ENCODE measurements at regions not wholly inside any gene's neighbourhood (a gene's known extent, or its start where the extent isn't known, plus 50 kb on each side); places are given as distances from the start of the nearest gene placed in this dataset.

DNA sequence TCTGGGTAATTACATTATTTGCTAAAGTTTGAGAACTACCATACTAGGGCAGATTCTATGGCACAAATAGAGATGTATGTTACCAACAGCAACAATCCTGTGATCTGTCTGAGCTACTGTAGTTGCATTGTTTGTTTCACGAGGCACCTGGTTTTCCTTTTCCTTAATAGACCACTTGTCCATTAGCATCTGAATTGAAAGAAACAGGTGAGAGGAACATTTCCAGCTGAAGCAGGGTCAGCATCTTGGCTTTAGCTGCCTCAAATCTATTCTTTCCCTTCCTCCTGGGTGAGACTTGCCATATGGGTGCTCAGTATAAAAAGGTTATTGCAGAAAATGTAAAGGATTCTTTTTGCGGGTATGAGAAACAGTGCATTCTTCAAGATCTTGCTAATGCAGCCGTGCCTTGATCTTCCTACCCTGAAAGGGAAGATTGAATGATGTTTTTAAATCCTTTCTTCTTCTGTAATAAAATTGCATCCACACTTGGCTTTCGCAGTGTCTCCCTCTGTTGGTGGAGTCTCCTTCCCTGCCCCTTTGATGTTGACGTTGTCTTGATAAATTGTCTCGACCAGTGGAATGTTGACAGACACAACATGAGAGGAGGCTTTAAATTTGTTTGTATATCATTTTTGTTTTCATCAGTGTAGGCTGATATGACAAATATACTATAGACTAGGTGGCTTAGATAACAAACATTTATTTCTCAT lies 118.0 kb upstream of the BRINP1 start:
- H3K9me3 Mint-ChIP-seq: no peaks in the 10 kb centered on the region
- no peak overlapping the region for H3K27ac ChIP-seq (ENCODE audit: insufficient read length, low read depth, low read length)

More for the DNA sequence above, 118.0 kb upstream of the BRINP1 start:
- Mint-ChIP-seq H3K27ac (peak overlapping the region in 1 of 3 experiments; percentile 68; a peak in 2 of 7 replicates), H3K4me3 (no peak overlapping the region), H3K4me1 (peaks cover 14 to 17% of the 10 kb centered on the region in 2 experiments), H3K36me3 (ENCODE audit: insufficient read depth in 1 of 3, low read depth in 3 of 3) (no peaks in the 10 kb centered on the region; a peak in 1 of 7 replicates), H3K27me3 (ENCODE audit: low read depth) (no peaks in the 10 kb centered on the region; the same call in 1 of the 2 replicates)
- no peak overlapping the region for H2BK120ac ChIP-seq (ENCODE audit: low read depth, low read length, poor library complexity, severe bottlenecking)
- H3K4me2 ChIP-seq (ENCODE audit: insufficient read depth, insufficient read length, low read length): no peak overlapping the region
- no peak overlapping the region for H2BK5ac ChIP-seq (ENCODE audit: insufficient read length, low read length)
- H4K91ac ChIP-seq (ENCODE audit: insufficient read length, low read depth, low read length): no peak overlapping the region
- no CpG with 5 or more reads among the region's 6 CpGs for WGBS (ENCODE audit: extremely low coverage, insufficient read length, low lambda C conversion rate)
- H3K14ac ChIP-seq (ENCODE audit: insufficient read depth, low read length): no peak overlapping the region
- no peak overlapping the region for H3K23ac ChIP-seq (ENCODE audit: insufficient read length, low read depth, low read length)
- H3T11ph ChIP-seq (ENCODE audit: low read length): no peak overlapping the region
- H2AFZ ChIP-seq (ENCODE audit: low read length): no peak overlapping the region
- no peaks in the 10 kb centered on the region for H3K79me1 ChIP-seq (ENCODE audit: insufficient read depth, low read depth, low read length, poor library complexity, severe bottlenecking)
- no peak overlapping the region for H4K8ac ChIP-seq (replicated peaks; ENCODE audit: insufficient read length, low read depth, low read length)
- DNase-seq: no peak
- TF ChIP-seq, protein P1, sequence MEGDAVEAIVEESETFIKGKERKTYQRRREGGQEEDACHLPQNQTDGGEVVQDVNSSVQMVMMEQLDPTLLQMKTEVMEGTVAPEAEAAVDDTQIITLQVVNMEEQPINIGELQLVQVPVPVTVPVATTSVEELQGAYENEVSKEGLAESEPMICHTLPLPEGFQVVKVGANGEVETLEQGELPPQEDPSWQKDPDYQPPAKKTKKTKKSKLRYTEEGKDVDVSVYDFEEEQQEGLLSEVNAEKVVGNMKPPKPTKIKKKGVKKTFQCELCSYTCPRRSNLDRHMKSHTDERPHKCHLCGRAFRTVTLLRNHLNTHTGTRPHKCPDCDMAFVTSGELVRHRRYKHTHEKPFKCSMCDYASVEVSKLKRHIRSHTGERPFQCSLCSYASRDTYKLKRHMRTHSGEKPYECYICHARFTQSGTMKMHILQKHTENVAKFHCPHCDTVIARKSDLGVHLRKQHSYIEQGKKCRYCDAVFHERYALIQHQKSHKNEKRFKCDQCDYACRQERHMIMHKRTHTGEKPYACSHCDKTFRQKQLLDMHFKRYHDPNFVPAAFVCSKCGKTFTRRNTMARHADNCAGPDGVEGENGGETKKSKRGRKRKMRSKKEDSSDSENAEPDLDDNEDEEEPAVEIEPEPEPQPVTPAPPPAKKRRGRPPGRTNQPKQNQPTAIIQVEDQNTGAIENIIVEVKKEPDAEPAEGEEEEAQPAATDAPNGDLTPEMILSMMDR (conservative IDR thresholded peaks at IDR 0.05): peak; percentile 73
- H3K4ac ChIP-seq (ENCODE audit: low read depth, low read length): no peak overlapping the region
- no peaks in the 10 kb centered on the region for H3K23me2 ChIP-seq (ENCODE audit: insufficient read length, low read depth, low read length, poor library complexity, severe bottlenecking)
- no peak overlapping the region for H3K18ac ChIP-seq (ENCODE audit: insufficient read length, low read depth, low read length)
- H4K20me1 ChIP-seq (ENCODE audit: control insufficient read depth, insufficient read depth, insufficient read length): no peaks in the 10 kb centered on the region
- H2AK5ac ChIP-seq (ENCODE audit: insufficient read length, low read length): no peak overlapping the region
- H2BK12ac ChIP-seq (ENCODE audit: insufficient read length, low read depth, low read length): no peak overlapping the region
- no peak overlapping the region for H2BK20ac ChIP-seq (ENCODE audit: low read depth, low read length, poor library complexity, severe bottlenecking)
- no peak overlapping the region for H2BK15ac ChIP-seq (ENCODE audit: low read depth, low read length)
- H4K5ac ChIP-seq (ENCODE audit: insufficient read length, low read depth, low read length): no peak overlapping the region
- H3K9ac ChIP-seq (ENCODE audit: extremely low read depth, insufficient read length, low read length): no peak overlapping the region
- H3K79me2 ChIP-seq (ENCODE audit: insufficient read depth, low read length): no peaks in the 10 kb centered on the region
- H3K27me3 ChIP-seq (ENCODE audit: insufficient read depth, low read length): no peaks in the 10 kb centered on the region
- no peaks in the 10 kb centered on the region for H3K9me3 ChIP-seq (ENCODE audit: control insufficient read depth, low read depth, low read length)
- no peak overlapping the region for H3K56ac ChIP-seq (ENCODE audit: insufficient read length, low read depth, low read length)
- no peaks in the 10 kb centered on the region for H3K4me1 ChIP-seq (ENCODE audit: insufficient read depth, low read length)

Measured in H9 (cell line).